ENCODE measurements at regions not wholly inside any gene's neighbourhood (a gene's known extent, or its start where the extent isn't known, plus 50 kb on each side); places are given as distances from the start of the nearest gene placed in this dataset.

DNA sequence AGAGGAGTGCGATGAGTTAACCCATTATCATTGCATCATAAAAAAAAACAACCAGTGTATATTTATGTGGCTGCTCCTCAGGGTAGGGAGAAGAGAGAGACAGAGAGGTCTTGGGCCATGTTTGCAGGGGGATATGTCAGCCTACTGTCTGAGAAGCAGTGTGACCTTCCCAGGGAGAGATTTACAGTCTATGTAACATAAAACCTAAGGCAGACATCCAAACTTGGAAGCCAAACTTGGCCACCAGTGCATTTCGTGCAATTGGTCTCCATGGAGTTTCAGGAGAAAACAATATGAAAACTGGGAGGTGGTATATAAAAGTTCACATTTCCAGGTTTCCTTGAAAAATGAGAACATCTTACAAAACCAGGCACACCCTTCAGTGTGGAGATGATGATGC is 85.9 kb upstream of the CXCL12 start:
- intact Hi-C loops (cut with DNase I), result no loop called here
- Histone ChIP-seq H3K9me3 (ENCODE audit: control insufficient read depth, low read length) (no peaks in the 10 kb centered on the region), H3K4me3 (ENCODE audit: low read length in 2 of 2) (no peak overlapping the region), H3K27ac (ENCODE audit: low read depth in 1 of 2, low read length in 2 of 2) (no peak overlapping the region), H3K27me3 (ENCODE audit: control insufficient read depth in 1 of 2, insufficient read depth in 2 of 2, low read length in 1 of 2) (no peaks in the 10 kb centered on the region), H3K36me3 (ENCODE audit: control insufficient read depth in 1 of 2, insufficient read depth in 2 of 2, low read length in 1 of 2) (no peaks in the 10 kb centered on the region), H3K4me1 (ENCODE audit: control insufficient read depth in 1 of 2, insufficient read depth in 2 of 2, low read length in 2 of 2) (no peaks in the 10 kb centered on the region)
- ATAC-seq (ENCODE audit: low FRiP score) (no peak), DNase-seq (no peak)
- 60 to 67% methylated on average over 2 of the region's 2 CpGs for WGBS, 2 donors

DNA sequence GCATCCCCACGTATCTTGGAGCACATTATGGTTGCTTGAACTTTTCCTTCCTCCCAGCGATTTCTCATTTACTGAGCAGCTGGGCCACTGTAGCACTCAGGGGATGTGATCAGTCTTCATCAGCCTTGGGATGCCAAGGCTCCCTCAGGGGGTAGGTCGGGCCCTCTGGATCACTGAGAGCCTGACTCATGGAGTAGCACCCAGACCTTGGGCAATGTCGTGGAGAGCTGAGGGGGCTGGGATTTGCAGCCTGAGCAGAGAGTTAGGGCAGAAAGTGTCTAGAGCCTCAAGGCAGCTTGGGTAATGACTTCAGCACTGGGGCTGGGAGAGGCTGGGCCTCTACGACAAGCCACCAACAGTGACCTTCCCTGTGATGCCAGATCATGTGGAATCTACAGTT is 86.5 kb upstream of the CXCL12 start:
- Histone ChIP-seq H3K36me3 (ENCODE audit: control insufficient read depth in 1 of 2, insufficient read depth in 2 of 2, low read length in 1 of 2) (no peaks in the 10 kb centered on the region), H3K4me3 (ENCODE audit: low read length in 2 of 2) (no peak overlapping the region), H3K27ac (ENCODE audit: low read depth in 1 of 2, low read length in 2 of 2) (no peak overlapping the region), H3K27me3 (ENCODE audit: control insufficient read depth in 1 of 2, insufficient read depth in 2 of 2, low read length in 1 of 2) (no peaks in the 10 kb centered on the region), H3K4me1 (ENCODE audit: control insufficient read depth in 1 of 2, insufficient read depth in 2 of 2, low read length in 2 of 2) (no peaks in the 10 kb centered on the region), H3K9me3 (ENCODE audit: control insufficient read depth, low read length) (no peaks in the 10 kb centered on the region)
- no peak for ATAC-seq (ENCODE audit: low FRiP score)
- no peak for DNase-seq
- intact Hi-C loops (cut with DNase I), result no loop called here
- 92 to 95% methylated on average over 5 of the region's 5 CpGs for WGBS, 2 donors

DNA sequence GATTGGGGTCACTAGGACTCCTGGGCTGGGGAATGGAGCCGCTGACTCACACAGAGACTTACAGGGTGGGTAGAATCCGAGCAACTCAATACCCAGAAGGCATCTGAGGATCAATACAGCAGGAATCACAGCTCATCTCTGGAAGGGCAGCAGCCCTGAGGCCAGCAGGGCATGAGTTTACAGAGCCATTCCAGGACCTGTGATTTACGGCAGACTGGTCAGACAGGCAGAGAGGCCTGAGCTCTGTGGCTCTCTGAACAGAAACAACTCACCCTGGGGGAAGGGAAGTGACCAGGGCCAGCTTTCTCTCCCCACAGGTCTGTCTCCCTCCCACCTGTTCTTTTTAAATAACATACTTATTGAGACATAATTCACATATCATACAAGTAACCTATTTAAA is 88.2 kb upstream of the CXCL12 start:
- intact Hi-C loops (cut with DNase I), result no loop called here
- H3K4me1 ChIP-seq (ENCODE audit: control insufficient read depth in 1 of 2, insufficient read depth in 2 of 2, low read length in 2 of 2), result peaks cover 0 to 4% of the 10 kb centered on the region in 2 donors
- H3K27me3 ChIP-seq (ENCODE audit: control insufficient read depth in 1 of 2, insufficient read depth in 2 of 2, low read length in 1 of 2), result no peaks in the 10 kb centered on the region
- no peaks in the 10 kb centered on the region for H3K9me3 ChIP-seq (ENCODE audit: control insufficient read depth, low read length)
- DNase-seq (no peak), ATAC-seq (ENCODE audit: low FRiP score) (no peak)
- WGBS, 2 donors, result 96% methylated on average over 3 of the region's 3 CpGs
- H3K36me3 ChIP-seq (ENCODE audit: control insufficient read depth in 1 of 2, insufficient read depth in 2 of 2, low read length in 1 of 2), result no peaks in the 10 kb centered on the region
- no peak overlapping the region for H3K27ac ChIP-seq (ENCODE audit: low read depth in 1 of 2, low read length in 2 of 2)
- no peak overlapping the region for H3K4me3 ChIP-seq (ENCODE audit: low read length in 2 of 2)

DNA sequence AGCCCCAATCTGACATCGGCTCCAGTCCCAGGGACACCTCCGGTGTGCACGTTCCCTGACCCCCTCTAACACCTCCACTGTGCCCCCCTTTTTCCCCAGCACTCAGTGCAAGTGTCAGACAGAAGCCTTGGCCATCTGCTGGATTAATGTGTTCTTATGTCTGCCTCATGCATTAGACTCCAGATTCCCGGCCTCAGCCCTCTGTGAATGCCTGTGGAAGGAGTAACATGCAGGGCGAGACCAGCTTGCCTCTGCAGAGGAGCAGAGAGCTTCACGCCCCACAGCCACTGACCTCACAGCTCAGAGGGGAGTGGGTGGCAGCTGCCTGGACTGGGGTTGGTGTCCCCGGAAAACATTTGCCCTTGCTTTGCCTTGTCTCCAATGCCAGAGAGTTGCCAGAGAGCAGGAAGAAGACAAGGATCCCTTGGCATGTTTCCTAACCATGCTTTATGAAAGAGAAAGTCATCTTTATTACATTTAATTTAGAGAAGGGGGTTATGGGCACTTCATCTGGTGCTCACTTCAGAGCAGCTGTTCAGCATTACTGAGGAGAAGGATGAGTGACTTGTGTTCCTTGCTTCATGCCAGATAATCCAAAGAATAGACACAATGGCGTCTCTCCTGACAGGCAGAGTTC is 91.6 kb upstream of the CXCL12 start:
- 76 to 77% methylated on average over 8 of the region's 8 CpGs for WGBS, 2 donors
- peaks cover 0 to 4% of the 10 kb centered on the region in 2 donors for H3K4me1 ChIP-seq (ENCODE audit: control insufficient read depth in 1 of 2, insufficient read depth in 2 of 2, low read length in 2 of 2)
- intact Hi-C loops (cut with DNase I), result no loop called here
- H3K36me3 ChIP-seq (ENCODE audit: control insufficient read depth in 1 of 2, insufficient read depth in 2 of 2, low read length in 1 of 2), result no peaks in the 10 kb centered on the region
- no peaks in the 10 kb centered on the region for H3K27me3 ChIP-seq (ENCODE audit: control insufficient read depth in 1 of 2, insufficient read depth in 2 of 2, low read length in 1 of 2)
- DNase-seq (no peak), ATAC-seq (ENCODE audit: low FRiP score) (peak; percentile 16)
- H3K9me3 ChIP-seq (ENCODE audit: control insufficient read depth, low read length), result no peaks in the 10 kb centered on the region
- no peak overlapping the region for H3K4me3 ChIP-seq (ENCODE audit: low read length in 2 of 2)
- no peak overlapping the region for H3K27ac ChIP-seq (ENCODE audit: low read depth in 1 of 2, low read length in 2 of 2)

DNA sequence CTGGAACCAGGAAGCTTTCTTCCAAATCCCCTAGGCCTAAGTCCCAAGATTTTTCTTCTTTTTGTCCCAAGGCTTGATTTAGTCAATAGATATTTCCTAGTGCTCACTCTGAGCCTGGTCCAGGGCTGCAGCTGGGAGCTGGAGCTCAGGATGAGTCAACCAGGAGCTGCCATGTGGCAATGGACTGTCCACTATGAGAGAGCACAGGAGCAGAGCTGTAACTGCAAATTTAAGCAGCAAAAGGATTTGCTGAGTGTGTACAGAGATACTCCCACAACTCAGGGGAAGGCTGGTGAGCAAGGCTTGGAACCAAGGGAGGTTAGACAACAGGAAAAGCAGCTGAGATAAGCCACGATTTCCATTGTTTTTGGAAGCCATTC is 92.1 kb upstream of the CXCL12 start:
- H3K27me3 ChIP-seq (ENCODE audit: control insufficient read depth in 1 of 2, insufficient read depth in 2 of 2, low read length in 1 of 2), result no peaks in the 10 kb centered on the region
- H3K27ac ChIP-seq (ENCODE audit: low read depth in 1 of 2, low read length in 2 of 2), result no peak overlapping the region
- no peaks in the 10 kb centered on the region for H3K9me3 ChIP-seq (ENCODE audit: control insufficient read depth, low read length)
- intact Hi-C loops (cut with DNase I), result no loop called here
- ATAC-seq (ENCODE audit: low FRiP score) (peak; percentile 64), DNase-seq (peak in 1 of 2 donors; percentile 64)
- H3K36me3 ChIP-seq (ENCODE audit: control insufficient read depth in 1 of 2, insufficient read depth in 2 of 2, low read length in 1 of 2), result no peaks in the 10 kb centered on the region
- 0 to 4% methylated on average over 1 of the region's 1 CpG for WGBS, 2 donors
- no peak overlapping the region for H3K4me3 ChIP-seq (ENCODE audit: low read length in 2 of 2)
- peaks cover 0 to 4% of the 10 kb centered on the region in 2 donors for H3K4me1 ChIP-seq (ENCODE audit: control insufficient read depth in 1 of 2, insufficient read depth in 2 of 2, low read length in 2 of 2)

DNA sequence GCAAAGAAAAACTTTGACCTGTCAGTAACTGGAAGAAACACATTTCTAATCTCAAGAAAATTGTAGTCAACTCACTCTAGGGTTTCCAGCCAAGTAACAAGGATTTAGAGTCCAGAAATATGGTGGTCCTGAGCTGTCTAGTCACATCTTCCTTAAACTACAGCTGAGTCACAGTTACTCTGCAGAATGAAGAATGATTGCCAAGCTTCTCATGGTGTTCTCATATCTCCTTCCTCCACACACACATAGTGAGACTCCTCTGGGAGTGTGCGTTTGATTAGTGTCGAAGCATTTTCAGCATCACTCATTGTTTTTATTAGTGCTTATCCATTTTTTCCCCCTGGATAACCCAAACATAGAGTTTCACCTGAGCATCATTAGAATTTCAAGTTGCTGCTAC is 93.1 kb upstream of the CXCL12 start:
- Histone ChIP-seq H3K9me3 (ENCODE audit: control insufficient read depth, low read length) (no peaks in the 10 kb centered on the region), H3K4me3 (ENCODE audit: low read length in 2 of 2) (no peak overlapping the region), H3K27me3 (ENCODE audit: control insufficient read depth in 1 of 2, insufficient read depth in 2 of 2, low read length in 1 of 2) (no peaks in the 10 kb centered on the region), H3K36me3 (ENCODE audit: control insufficient read depth in 1 of 2, insufficient read depth in 2 of 2, low read length in 1 of 2) (no peaks in the 10 kb centered on the region), H3K4me1 (ENCODE audit: control insufficient read depth in 1 of 2, insufficient read depth in 2 of 2, low read length in 2 of 2) (peaks cover 0 to 4% of the 10 kb centered on the region in 2 donors), H3K27ac (ENCODE audit: low read depth in 1 of 2, low read length in 2 of 2) (no peak overlapping the region)
- no peak for DNase-seq
- ATAC-seq (ENCODE audit: low FRiP score), result no peak
- intact Hi-C loops (cut with DNase I), result no loop called here
- WGBS, 2 donors, result 36 to 55% methylated on average over 2 of the region's 2 CpGs

DNA sequence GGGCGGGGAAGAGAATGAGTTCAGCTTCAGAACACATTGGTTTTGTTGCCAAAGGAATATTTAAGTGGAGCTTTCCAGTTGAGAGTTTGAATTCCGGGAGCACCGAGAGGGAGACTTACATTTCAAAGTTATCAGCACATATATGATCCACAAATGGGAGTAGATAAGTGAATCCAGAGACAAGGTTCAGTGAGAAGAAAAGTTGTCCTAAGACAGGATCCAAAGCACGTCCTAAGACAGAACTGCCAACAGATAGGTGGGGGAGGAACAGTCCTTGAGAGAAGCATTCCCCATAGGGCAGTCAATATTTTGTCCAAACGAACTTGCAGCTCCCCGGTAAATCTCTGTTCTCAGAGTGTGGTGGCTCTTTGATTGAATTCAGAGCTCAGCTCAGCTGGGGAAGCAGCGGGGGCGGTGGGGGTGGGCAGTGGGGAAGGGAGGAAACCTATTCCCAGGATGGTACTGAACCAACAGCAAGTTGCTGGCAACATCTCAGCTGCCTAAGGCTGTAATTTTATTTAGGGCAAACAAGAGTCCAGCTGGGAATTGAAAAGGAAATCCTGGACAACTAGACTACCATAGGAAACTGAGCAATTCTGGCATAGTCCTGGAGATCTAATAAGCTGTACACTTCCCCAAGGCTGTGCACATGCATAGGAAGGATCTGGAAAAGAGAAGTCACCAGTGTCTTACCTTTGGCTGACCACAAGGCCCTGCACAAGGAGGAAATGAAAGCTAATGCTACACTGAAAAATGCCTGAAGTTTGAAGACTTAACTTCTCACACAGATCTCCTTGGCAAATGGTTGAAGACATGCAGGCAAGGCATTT is 94.2 kb upstream of the CXCL12 start:
- Histone ChIP-seq H3K27ac (ENCODE audit: low read depth in 1 of 2, low read length in 2 of 2) (no peak overlapping the region), H3K36me3 (ENCODE audit: control insufficient read depth in 1 of 2, insufficient read depth in 2 of 2, low read length in 1 of 2) (no peaks in the 10 kb centered on the region), H3K9me3 (ENCODE audit: control insufficient read depth, low read length) (no peaks in the 10 kb centered on the region), H3K27me3 (ENCODE audit: control insufficient read depth in 1 of 2, insufficient read depth in 2 of 2, low read length in 1 of 2) (no peaks in the 10 kb centered on the region), H3K4me1 (ENCODE audit: control insufficient read depth in 1 of 2, insufficient read depth in 2 of 2, low read length in 2 of 2) (peaks cover 0 to 4% of the 10 kb centered on the region in 2 donors), H3K4me3 (ENCODE audit: low read length in 2 of 2) (no peak overlapping the region)
- ATAC-seq (ENCODE audit: low FRiP score), result no peak
- WGBS, 2 donors, result 70 to 72% methylated on average over 8 of the region's 8 CpGs
- DNase-seq, result no peak
- intact Hi-C loops (cut with DNase I), result no loop called here

DNA sequence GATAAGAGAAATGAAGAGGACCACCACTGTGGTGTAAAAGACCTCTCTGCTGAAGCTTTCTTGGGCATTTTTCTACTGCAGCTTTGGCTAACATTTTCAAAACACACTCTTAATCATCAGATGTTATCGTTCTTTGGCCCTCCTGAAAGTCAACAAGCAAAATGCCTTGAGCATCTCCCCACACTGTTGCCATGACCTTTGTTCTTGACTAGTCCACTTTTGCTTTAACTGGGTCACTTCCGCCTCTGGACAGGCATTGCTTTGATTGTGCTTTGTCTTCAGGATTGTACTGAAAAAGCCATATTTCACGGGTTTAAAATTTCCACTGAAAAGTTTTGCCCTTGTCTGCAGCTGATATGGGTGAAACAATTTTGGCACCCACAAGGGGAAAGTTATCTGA is 107.8 kb upstream of the CXCL12 start:
- no peak overlapping the region for H3K4me3 ChIP-seq (ENCODE audit: low read length in 2 of 2)
- H3K27ac ChIP-seq (ENCODE audit: low read depth in 1 of 2, low read length in 2 of 2), result no peak overlapping the region
- 7 to 16% methylated on average over 3 of the region's 3 CpGs for WGBS, 2 donors
- no peaks in the 10 kb centered on the region for H3K27me3 ChIP-seq (ENCODE audit: control insufficient read depth in 1 of 2, insufficient read depth in 2 of 2, low read length in 1 of 2)
- H3K4me1 ChIP-seq (ENCODE audit: control insufficient read depth in 1 of 2, insufficient read depth in 2 of 2, low read length in 2 of 2), result no peaks in the 10 kb centered on the region
- no peaks in the 10 kb centered on the region for H3K36me3 ChIP-seq (ENCODE audit: control insufficient read depth in 1 of 2, insufficient read depth in 2 of 2, low read length in 1 of 2)
- intact Hi-C loops (cut with DNase I), result no loop called here
- no peak for DNase-seq
- H3K9me3 ChIP-seq (ENCODE audit: control insufficient read depth, low read length), result no peaks in the 10 kb centered on the region
- ATAC-seq (ENCODE audit: low FRiP score), result no peak

DNA sequence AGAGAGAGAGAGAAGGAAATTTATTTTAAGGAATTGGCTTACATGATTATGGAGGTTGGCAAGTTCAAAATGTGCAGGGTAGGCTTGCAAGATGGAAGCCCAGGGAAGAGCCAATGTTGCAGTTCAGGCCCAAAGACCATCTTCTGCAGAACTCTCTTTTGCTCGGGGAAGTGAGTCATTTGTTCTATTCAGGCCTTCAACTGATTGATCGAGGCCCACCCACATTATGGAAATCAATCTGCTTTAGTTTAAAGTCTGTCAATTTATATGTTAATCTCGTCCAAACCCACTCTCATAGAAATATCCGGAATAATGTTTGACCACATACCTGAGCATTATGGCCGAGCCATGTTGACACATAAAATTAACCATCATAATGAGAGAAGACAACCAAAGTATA is 113.3 kb upstream of the CXCL12 start:
- Histone ChIP-seq H3K4me1 (ENCODE audit: control insufficient read depth in 1 of 2, insufficient read depth in 2 of 2, low read length in 2 of 2) (no peaks in the 10 kb centered on the region), H3K36me3 (ENCODE audit: control insufficient read depth in 1 of 2, insufficient read depth in 2 of 2, low read length in 1 of 2) (no peaks in the 10 kb centered on the region), H3K9me3 (ENCODE audit: control insufficient read depth, low read length) (no peaks in the 10 kb centered on the region), H3K4me3 (ENCODE audit: low read length in 2 of 2) (no peak overlapping the region), H3K27ac (ENCODE audit: low read depth in 1 of 2, low read length in 2 of 2) (no peak overlapping the region), H3K27me3 (ENCODE audit: control insufficient read depth in 1 of 2, insufficient read depth in 2 of 2, low read length in 1 of 2) (no peaks in the 10 kb centered on the region)
- 59 to 75% methylated on average over 5 of the region's 5 CpGs for WGBS, 2 donors
- ATAC-seq (ENCODE audit: low FRiP score), result no peak
- intact Hi-C loops (cut with DNase I), result no loop called here
- no peak for DNase-seq
